ENCODE measurements at regions not wholly inside any gene's neighbourhood (a gene's known extent, or its start where the extent isn't known, plus 50 kb on each side); places are given as distances from the start of the nearest gene placed in this dataset.

DNA sequence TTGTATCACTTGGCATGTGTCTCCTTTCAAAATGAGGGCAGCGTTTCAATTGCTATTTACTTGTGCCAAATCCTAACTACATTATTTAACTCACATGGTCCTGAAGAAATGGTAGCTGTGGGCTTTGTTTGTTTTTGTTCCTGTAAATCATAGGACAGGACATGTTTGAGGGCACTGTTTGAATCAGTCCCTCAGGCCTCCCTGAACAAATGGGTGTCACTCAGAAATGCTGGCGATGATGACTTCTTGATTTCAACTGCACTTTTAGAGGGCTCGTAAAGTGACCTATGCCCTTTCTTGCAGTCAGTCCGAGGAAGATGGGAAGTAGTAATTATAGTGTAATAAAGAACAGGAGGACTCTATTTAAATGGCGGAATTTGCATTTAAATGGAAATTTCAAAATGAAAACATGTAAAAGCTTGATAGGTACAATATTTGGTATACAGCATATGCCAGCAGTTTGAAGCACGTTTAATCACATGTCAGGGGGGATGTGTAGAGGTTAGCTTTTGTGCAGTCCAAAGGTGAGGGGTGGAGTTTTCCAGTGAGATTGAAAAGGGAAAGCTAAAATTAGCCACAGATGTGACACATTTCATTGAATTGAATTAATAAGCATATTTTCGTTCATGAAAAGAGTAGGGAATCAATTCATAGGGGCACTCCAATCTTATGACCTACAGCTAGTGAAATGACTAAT is 1958.7 kb upstream of the IGFBP7 start:
- no peak for DNase-seq (ENCODE audit: low read depth, low spot score)

DNA sequence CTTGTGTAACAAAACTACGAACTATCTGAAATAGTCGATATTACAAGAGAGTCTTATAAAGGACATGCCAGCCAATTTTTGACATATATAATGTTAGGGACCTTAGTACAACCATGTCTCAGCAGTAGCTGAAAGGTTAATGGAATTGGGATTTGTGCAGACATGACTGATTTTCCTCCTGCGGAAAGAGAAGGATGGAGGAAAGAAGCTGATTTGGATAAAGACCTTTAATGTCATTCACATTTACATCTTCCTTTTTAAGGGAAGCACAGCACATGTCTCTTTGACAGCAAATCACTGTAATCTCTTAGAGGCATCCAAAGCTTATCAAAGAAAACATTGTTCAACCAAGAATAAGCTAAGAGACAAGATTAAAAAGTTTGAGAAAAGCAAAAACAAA is 1976.2 kb upstream of the IGFBP7 start:
- no peak for DNase-seq (ENCODE audit: low read depth, low spot score)

DNA sequence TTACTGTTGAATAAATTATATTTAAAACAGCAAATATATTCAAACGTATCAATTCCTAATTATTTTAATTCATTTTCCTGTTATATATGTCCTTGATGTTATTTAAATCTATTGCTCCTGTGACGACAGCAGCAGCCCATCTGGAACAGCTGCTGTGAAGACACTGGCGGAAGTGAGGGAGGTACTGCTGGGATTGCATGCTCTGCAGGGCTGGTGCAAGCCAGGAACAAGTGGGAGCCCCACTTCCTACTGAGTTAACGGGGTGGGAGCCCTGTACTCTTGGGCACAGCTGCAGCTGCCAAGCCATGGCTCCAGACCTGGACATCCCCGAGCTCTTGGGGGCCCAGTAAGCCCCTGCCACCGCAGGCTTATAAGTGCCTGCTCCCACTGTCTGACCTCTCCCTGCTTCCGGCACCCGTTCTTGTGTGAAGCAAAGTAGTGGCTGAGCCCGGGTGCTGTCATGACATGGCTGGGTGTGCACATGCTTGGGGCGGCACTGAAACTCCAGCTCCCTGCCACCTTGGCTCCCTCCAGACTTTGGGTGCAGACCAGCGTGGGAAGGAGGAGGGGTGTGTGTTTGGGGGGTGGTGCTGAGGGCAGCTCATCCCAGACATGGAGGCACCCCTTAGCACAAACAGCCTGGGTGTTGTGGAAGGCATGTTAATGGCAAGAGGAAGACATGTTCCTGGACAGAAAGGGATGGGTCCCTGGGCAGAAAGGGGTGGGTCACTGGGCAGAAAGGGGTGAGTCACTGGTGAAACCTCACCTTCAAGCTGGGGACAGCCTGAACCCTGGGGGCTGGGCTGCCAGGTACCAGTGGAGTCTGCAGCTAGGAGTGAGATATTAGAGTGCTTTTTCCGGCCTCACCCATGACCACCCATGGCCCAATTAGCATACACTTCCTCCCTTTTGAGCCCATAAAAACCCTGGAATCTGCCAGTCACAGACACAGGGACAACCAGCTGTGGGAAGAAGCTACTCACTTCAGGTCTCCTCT is 1981.3 kb upstream of the IGFBP7 start:
- DNase-seq (ENCODE audit: low read depth, low spot score) = no peak

DNA sequence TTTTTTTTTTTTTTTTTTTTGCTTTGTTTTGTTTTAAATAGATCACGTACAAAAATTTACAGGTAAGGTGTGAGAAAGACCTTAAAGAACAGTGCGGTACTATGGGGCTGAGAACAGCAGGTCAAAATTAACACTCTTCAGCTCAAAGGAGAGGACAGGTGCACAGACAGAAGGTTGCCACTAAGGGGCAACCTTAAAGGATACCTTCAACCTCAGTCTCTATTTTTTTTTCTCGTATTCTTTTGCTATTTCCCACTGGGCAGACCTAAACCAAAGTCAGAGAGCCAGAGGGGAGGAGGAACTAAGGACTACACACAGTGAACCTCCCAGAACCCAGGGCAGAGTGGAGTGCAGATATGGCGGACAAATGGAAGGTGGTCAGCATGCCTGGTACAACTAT is 1984.3 kb upstream of the IGFBP7 start:
- no peak for DNase-seq (ENCODE audit: low read depth, low spot score)

DNA sequence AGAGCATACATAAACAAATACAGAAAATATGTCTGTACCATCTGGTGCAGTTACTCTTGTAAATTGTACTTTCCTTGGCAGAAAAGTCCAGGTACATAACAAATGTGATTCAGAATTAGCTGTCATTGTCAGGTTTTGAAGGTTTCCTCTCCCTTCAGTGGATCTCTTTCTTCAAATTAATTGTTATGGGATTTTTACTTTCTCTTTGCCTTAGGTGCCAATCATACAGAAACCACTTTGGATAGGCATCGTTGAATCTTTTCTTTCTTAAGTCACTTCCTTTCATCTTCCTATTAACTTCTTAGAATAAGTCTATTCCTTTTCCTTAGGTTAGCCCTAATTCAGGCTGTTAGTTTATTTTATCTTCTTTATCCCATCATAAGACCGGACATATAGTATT is 1992.1 kb upstream of the IGFBP7 start:
- no peak for DNase-seq (ENCODE audit: low read depth, low spot score)

DNA sequence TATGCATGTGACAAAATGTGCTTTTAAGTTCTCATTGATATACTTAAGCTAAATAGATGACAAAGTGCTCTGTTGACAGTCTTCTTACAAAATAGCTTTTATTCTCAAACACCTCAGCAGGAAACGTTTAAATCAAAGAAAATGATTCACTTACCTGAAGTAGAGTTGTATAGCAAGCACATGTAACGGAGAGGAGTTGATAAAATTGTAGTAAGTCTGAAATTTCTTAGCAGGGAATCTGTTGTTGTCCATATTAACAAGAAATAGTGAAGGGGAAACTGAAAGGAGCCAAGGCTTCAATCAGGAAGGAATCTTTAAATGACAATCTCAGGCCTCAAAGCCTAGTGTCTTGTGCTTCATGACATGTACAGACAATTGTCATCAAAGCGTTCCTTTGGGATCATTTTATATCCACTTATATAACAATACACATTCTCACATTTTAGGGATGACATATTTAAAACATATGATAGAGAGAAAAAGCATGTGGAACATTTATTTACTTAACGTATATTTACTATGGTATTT is 2010.2 kb upstream of the IGFBP7 start:
- DNase-seq (ENCODE audit: low read depth, low spot score) = no peak

DNA sequence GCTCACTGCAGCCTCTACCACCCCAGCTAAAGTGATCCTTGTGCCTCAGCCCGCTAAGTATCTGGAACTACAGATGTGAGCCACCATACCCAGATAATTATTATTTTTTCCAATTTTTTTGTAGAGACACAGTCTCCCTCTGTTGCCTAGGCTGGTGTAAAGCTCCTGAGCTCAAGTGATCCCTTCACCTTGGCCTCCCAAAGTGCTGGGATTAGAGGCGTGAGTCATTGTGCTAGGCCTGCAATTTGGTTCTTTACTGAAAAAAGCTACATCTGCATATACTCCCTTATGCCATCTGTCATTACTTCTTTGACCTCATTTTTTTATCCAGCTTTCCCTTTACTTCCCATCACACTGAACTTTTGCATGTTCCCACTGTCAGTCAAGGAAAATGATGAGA is 2012.4 kb upstream of the IGFBP7 start:
- DNase-seq (ENCODE audit: low read depth, low spot score) = no peak

DNA sequence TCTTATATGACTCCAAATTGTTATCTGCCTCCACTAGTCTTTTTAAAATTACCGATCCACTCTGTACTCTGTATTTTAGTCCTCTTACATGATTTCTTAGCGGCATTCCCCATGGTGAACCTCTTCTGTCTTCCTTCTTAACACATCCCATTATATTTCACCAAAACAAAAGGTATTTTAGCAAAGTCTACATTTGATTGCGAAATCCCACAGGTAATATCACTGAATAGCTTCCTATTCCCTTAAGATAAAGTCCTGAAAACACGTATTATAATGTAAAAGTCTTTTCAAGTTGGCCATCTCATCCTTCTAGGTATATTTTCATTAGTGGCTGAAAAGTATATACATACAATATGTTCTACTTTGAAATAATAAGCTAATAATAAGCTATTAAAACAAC is 2016.0 kb upstream of the IGFBP7 start:
- DNase-seq (ENCODE audit: low read depth, low spot score) = no peak

DNA sequence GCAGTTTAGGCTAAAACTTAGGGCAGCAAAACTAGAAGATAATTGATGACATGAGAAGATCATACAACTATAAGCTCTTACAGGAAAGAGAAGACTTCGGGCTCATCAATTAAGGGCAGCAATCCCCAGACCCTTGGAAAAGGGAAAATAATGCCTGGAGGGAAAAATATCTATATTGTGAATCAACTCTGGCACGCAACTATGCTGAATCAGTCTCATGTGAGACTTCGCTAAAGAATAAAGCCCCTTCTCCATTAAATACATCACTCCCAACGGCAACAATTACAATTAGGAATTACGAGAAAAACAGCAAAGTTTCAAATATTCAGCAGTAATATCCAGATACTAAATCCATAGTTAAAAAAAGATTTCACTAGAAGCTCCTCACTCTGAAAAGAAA is 2016.8 kb upstream of the IGFBP7 start:
- no peak for DNase-seq (ENCODE audit: low read depth, low spot score)

DNA sequence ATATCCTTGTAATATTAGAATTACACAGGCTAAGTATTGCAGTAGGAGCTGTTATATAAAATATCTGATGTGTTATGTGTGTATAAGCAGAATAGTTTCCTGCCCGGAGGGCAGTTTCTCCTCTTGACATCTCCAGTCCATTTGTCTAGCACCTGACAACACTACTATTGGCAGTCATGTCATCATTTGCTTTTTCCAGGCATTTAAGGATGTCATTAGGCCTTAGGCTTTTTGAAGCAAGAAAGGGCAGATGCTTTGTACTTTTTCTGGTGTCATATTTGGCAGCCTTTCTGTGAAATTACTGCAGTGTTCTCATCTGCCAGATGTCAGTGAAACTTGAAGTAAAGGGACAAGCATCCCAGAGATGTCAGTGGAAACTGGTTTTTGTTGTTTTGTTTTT is 2017.6 kb upstream of the IGFBP7 start:
- no peak for DNase-seq (ENCODE audit: low read depth, low spot score)

DNA sequence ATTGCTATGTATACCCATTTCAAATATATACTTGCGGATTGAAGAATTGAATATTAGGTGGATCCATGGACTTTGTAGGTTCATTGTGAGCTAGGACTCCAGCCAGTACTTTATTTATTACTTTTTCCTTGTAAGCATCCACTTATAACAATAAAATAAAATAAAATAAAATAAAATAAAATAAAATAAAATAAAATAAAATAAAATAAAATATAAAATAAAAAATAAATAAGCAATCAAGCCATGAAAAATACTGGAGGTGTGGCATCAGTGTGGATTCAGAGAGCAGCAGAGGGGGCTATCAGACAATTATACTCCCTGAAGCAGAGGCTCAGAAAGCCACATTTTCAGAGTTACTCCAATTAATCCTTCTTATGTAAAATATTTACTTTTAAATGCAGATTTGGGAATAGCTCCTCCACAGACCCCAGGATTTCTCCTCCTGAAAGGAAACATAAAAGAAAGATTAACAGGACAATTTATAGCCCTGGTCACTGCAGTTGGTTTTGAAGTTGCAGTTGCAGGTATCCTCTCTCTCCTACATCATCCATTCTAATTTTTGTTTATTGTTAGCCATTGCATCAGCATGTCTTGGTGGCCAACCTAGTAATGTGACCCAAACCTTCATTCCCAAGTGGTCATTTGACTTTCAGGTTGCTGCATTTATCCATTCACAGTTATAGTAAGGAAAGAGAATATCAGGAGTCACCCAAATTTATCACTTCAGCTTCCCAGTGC is 2025.2 kb upstream of the IGFBP7 start:
- DNase-seq (ENCODE audit: low read depth, low spot score) = no peak

DNA sequence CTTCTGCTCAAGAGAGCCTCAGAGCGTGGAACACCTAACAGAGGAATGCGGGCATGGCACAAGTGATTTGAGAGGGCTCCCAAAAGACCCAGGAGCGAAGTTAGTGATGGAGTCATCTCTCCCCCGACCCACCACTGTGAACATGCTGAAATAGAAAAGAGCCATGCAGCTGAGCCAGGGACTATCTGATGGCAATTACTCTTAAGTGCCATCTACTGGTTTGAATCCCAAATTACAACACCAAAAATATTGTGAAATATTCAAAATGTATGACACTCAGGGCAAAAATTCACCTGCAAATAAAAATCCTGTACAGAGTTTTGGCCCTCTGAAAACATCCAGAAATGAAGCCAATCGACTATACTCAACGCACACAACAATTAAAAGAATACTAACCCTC is 2038.9 kb upstream of the ADGRL3 start:
- no peak for DNase-seq (ENCODE audit: low read depth, low spot score)

DNA sequence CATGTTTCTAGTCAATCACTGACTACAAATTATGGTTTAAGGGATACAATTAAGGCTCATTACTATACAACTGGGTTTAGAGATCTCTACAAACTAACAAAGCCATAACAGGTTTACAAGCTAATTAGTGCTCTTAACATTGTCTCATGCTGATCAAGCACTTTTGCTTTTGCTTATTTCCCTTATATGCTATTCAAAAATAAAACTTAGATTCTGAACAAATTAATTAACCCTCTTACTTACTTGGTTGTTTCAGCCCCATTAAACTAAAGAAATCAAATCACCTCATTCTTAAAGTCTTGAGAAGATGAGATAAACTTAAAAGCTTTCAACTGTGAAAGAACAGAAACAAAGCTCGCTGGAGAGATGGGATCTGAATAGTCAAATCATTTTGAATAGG is 2024.5 kb upstream of the ADGRL3 start:
- DNase-seq (ENCODE audit: low read depth, low spot score) = no peak

DNA sequence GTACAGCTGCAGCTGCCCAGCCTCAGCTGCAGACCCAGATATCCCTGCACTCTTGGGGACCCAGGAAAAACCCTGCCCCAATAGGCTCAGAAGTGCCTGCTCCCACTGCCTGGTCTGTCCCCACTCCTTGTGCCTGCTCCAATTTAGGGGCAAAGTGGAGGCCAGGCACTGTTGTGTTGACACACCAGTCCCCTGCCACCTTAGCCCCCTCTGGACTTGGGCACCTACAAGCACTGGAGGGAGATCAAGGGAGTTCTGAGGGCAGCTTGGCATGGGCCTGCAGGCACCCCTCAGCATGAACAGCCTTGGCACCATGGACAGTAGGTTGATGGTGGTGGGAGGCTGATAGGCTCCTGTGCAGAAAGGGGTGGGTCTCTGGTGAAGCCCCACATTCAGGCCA is 2020.8 kb upstream of the ADGRL3 start:
- DNase-seq (ENCODE audit: low read depth, low spot score) = no peak

DNA sequence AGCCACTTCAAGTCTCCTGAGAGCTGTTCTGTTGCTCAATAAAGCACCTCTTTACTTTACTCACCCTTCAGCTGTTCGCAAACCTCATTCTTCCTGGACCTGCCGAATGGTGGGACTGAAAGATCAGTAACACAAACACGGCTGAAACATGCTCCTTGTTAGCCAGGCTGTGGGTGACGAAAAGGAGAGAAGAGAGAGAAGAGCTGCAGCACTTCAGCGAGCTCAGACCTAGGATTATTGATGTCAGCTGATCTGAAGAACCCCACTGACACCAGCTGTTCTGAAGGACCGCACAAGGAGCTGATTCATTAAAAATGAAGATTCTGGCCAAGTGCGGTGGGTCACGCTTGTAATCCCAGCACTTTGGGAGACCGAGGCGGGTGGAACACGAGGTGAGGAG is 2020.0 kb upstream of the ADGRL3 start:
- DNase-seq (ENCODE audit: low read depth, low spot score) = no peak

DNA sequence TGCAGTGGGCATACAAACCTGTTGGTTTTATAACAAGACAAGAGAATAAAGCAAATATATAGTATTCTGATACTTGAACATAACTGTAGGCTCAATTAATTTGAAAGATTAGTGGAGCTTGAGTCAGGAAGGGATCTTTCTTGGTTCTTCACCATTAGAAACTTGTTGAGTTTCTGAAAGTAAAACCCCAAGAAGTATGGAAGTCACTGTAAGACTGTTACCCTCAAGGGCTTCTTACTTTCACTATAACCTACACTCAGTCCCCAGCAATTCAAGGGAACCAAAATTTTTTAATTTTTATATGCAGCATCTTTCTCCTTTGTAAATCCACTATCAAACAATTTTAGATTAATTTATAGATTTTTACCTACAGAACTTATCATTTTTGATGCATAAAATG is 2019.2 kb upstream of the ADGRL3 start:
- no peak for DNase-seq (ENCODE audit: low read depth, low spot score)

DNA sequence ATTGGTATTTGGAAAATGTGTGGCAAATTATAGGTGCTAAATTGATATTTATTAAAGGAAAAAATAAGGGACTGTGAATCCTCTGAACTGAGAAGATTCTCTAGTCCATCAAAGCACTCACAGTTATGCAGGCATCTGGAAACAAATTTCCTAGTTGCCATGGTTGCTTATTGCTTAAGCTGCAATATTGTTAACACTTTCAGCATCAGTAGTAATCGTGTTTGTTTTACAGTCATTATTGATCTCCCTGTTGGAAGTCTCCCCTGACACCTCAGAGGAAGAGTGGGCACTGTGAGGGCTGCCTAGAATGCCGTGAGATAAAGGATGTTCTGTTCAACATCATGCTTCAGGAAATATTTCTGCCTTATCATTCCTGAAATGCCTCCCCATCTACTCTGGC is 2004.3 kb upstream of the ADGRL3 start:
- no peak for DNase-seq (ENCODE audit: low read depth, low spot score)

DNA sequence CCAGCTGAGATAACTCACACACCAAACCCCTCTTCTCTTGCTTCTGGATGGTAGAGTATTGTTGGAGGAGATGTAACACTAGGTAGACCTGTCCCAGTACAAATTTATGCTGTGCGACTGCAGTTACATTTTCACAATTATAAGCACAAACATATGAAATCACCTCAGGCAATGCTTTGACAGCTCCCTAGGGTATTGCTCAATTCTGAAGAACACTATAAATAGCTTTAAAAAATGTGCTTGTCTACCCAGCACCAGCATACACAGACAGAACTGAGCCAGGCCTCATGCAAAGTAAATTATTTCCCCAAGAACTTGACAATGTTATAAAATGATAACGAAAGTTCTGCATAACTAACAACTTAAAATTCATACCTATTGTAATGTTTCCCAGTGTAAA is 1999.1 kb upstream of the ADGRL3 start:
- no peak for DNase-seq (ENCODE audit: low read depth, low spot score)

DNA sequence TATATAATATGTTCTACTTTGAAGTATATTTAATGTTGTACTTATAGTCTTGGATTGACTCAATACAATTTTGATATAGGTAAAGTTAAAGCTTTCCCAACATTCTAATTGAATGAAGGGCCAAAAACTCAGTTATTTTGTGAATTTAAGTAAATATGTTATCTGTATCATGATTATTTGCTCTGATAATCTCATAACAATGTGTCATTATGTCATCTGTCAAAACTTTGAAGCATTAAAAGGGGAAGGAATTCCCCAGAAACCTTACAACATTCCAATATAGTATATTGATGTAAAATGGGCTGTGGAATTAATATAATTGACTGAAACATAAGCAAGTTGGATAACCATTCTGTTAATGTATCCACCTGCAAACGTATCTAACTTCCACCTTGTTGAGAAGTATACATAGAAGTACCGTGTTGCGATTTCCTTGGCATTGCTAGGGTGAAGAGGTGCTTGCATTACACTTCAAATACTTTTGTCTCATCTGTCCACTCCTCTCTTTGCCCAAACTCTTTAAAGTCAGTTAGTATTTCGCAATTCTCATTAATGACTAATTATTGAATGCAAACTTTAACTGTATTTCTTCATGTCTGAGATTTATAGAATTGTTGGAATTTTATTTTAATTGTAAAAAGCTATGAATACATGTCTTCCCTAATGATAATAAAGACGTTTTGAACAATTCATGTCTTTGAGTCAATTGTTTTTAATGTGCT is 1982.1 kb upstream of the ADGRL3 start:
- no peak for DNase-seq (ENCODE audit: low read depth, low spot score)

DNA sequence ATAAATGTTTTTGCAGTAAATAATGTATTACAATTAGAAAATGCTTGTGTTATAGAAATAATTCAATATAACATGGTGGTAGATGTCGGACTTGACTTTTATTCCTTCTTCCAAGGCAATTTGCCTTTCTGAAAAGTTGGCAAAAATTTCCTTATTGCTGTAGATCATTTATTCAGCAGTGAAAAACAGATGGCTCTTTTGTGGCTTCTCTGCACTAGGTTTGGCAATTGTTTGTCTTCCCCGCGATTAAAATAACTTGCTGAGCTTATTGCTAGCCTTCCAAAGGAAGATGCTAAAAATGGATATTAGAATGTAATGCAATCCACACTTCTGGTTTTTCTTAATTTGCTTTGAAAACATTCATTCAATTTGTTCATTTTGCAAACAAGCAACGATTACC is 1977.9 kb upstream of the ADGRL3 start:
- no peak for DNase-seq (ENCODE audit: low read depth, low spot score)

DNA sequence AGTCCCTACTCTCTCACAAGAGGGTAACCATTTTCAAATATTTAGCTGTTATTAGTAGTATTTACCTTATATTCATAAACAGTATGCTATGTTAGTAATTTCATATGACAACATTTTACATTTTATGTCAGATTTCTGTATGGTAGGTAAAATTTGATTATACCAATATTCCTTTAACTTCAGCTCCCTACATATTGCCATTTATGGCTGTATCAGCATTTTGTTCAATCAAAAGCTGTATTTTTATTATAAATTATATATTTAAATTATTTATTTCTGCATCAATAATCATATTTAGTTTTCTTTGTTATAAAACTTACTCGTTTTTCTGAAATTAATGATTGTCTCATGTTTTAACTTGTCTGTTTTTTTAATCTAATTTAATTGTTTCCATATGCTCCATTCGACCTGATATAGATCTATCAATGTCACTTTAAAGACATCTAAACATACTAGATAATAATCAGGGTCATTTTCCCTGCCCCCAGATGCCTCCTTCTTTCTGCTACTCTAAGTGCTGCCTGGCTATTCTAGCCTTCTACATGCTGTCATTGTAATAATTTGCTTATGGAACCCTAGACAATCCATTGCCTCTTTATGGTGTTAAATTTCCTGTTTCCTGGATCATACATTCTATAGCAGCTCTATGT is 1976.7 kb upstream of the ADGRL3 start:
- no peak for DNase-seq (ENCODE audit: low read depth, low spot score)
